Progenitor cell of endocrine pancreas (in vitro differentiated cells): ENCODE measurements at regions not wholly inside any gene's neighbourhood (a gene's known extent, or its start where the extent isn't known, plus 50 kb on each side); places are given as distances from the start of the nearest gene placed in this dataset.

Experiments used
- DNase-seq: peaks from one replicate; pipeline ENCODE4 v3.0.0; 2021; ENCODE audit warnings: low spot score; ENCODE audit not compliant: unreplicated experiment
- H3K27ac Mint-ChIP-seq: 2 replicates; pipeline ENCODE4 v1.8.0; 2021; ENCODE audit warnings: mild to moderate bottlenecking, moderate library complexity, mixed read lengths
- H3K27me3 Mint-ChIP-seq: 2 replicates; pipeline ENCODE4 v1.8.0; 2021; ENCODE audit warnings: mixed read lengths
- H3K36me3 Mint-ChIP-seq: 2 replicates; pipeline ENCODE4 v1.8.0; 2022; ENCODE audit warnings: mixed read lengths; ENCODE audit not compliant: insufficient read depth
- H3K4me1 Mint-ChIP-seq: 2 replicates; pipeline ENCODE4 v1.8.0; 2021; ENCODE audit warnings: low read depth, mixed read lengths
- H3K4me3 Mint-ChIP-seq: 2 replicates; pipeline ENCODE4 v1.8.0; 2021; ENCODE audit warnings: low read depth, mild to moderate bottlenecking, moderate library complexity, mixed read lengths
- H3K9me3 Mint-ChIP-seq: 2 replicates; pipeline ENCODE4 v1.8.0; 2021; ENCODE audit warnings: low read depth, mixed read lengths
- CTCF ChIP-seq: fragments of 200-600 bp; sonication (generic); IDR thresholded peaks from one replicate; pipeline ENCODE4 v1.5.0; 2021; ENCODE audit warnings: antibody characterized with exemption, mild to moderate bottlenecking; ENCODE audit not compliant: unreplicated experiment

- H3K27ac Mint-ChIP-seq: no peak overlapping the region
- no peak for TF ChIP-seq CTCF
These were observed 140.9 kb upstream of the TP63 start for GRCh38 chr3:189490337-189490736.

GRCh38 chr3:189490749-189491148 is 140.4 kb upstream of the TP63 start:
- H3K27me3 Mint-ChIP-seq: peaks cover 8% of the 10 kb centered on the region
- H3K9me3 Mint-ChIP-seq: peaks cover 6% of the 10 kb centered on the region
- no peak for TF ChIP-seq CTCF
- no peak overlapping the region for H3K27ac Mint-ChIP-seq
- no peak overlapping the region for H3K4me3 Mint-ChIP-seq
- H3K4me1 Mint-ChIP-seq: no peaks in the 10 kb centered on the region
- DNase-seq: no peak
- H3K36me3 Mint-ChIP-seq: no peaks in the 10 kb centered on the region

More at GRCh38 chr3:189490337-189490736, 140.9 kb upstream of the TP63 start:
- H3K4me3 Mint-ChIP-seq: no peak overlapping the region
- peaks cover 2% of the 10 kb centered on the region for H3K36me3 Mint-ChIP-seq
- peaks cover 10% of the 10 kb centered on the region for H3K9me3 Mint-ChIP-seq
- peaks cover 8% of the 10 kb centered on the region for H3K27me3 Mint-ChIP-seq
- H3K4me1 Mint-ChIP-seq: no peaks in the 10 kb centered on the region
- DNase-seq: no peak

- no peak for TF ChIP-seq CTCF
- H3K4me1 Mint-ChIP-seq: no peaks in the 10 kb centered on the region
- H3K36me3 Mint-ChIP-seq: no peaks in the 10 kb centered on the region
- no peak overlapping the region for H3K27ac Mint-ChIP-seq
- no peaks in the 10 kb centered on the region for H3K9me3 Mint-ChIP-seq
- no peak for DNase-seq
- no peak overlapping the region for H3K4me3 Mint-ChIP-seq
- peaks cover 8% of the 10 kb centered on the region for H3K27me3 Mint-ChIP-seq
These were observed 139.4 kb upstream of the TP63 start for GRCh38 chr3:189491831-189492230.

- H3K4me1 Mint-ChIP-seq: no peaks in the 10 kb centered on the region
- no peak for TF ChIP-seq CTCF
- H3K9me3 Mint-ChIP-seq: no peaks in the 10 kb centered on the region
- no peak for DNase-seq
- H3K27me3 Mint-ChIP-seq: peaks cover 10% of the 10 kb centered on the region
- no peak overlapping the region for H3K4me3 Mint-ChIP-seq
- no peaks in the 10 kb centered on the region for H3K36me3 Mint-ChIP-seq
- H3K27ac Mint-ChIP-seq: no peak overlapping the region
These were observed 137.9 kb upstream of the TP63 start for GRCh38 chr3:189493271-189493670.

GRCh38 chr3:189494632-189495031 is 136.6 kb upstream of the TP63 start:
- Mint-ChIP-seq H3K36me3 (no peaks in the 10 kb centered on the region), H3K27ac (no peak overlapping the region), H3K9me3 (no peaks in the 10 kb centered on the region), H3K4me3 (no peak overlapping the region), H3K27me3 (peaks cover 8% of the 10 kb centered on the region), H3K4me1 (no peaks in the 10 kb centered on the region)
- DNase-seq: no peak
- TF ChIP-seq CTCF: no peak
